Chondrocyte (in vitro differentiated cells): ENCODE measurements at regions not wholly inside any gene's neighbourhood (a gene's known extent, or its start where the extent isn't known, plus 50 kb on each side); places are given as distances from the start of the nearest gene placed in this dataset.

Experiments used
- DNase-seq: peaks from one replicate; pipeline ENCODE4 v3.0.0; 2021; ENCODE audit warnings: mixed read lengths, low spot score
- H3K27ac Mint-ChIP-seq: one replicate; pipeline ENCODE4 v1.8.0; 2021; ENCODE audit warnings: mild to moderate bottlenecking, moderate library complexity, mixed read lengths; ENCODE audit not compliant: unreplicated experiment
- H3K27me3 Mint-ChIP-seq: 2 replicates; pipeline ENCODE4 v1.8.0; 2021; ENCODE audit warnings: low read depth, mixed read lengths
- H3K36me3 Mint-ChIP-seq: 2 replicates; pipeline ENCODE4 v1.8.0; 2021; ENCODE audit warnings: low read depth, mixed read lengths
- H3K4me1 Mint-ChIP-seq: 2 replicates; pipeline ENCODE4 v1.8.0; 2021; ENCODE audit warnings: low read depth, mild to moderate bottlenecking, mixed read lengths
- H3K4me3 Mint-ChIP-seq: one replicate; pipeline ENCODE4 v1.8.0; 2021; ENCODE audit warnings: mild to moderate bottlenecking, moderate library complexity, mixed read lengths; ENCODE audit not compliant: unreplicated experiment
- H3K9me3 Mint-ChIP-seq: 2 replicates; pipeline ENCODE4 v1.8.0; 2021; ENCODE audit warnings: low read depth, mixed read lengths
- TF ChIP-seq, protein P1 (sequence below): fragments of 200-600 bp; sonication (generic); IDR thresholded peaks from 2 replicates; pipeline ENCODE4 v1.5.0; 2021; ENCODE audit warnings: antibody characterized with exemption, mild to moderate bottlenecking, moderate library complexity

DNA sequence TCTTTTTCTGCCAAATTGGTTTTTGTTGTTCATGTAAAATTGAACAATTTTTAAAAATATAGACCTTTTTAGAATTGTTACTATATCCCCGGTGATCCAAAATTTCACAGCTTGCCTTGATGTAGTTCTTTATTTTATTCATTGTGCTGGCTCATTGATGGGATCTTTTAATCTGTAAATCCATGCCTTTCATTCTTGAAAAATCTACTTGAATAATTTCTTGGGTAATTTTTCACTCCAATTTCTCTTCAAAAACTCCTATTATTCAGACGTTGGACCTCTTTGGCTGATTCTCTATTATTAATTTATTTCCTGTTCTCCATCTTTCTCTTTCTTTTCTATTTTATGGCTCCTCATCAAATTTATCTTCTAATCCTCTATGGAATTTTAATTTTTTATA, 476.1 kb upstream of the CITED2 start:
- H3K36me3 Mint-ChIP-seq, result peaks cover 3% of the 10 kb centered on the region
- DNase-seq, result no peak
- H3K9me3 Mint-ChIP-seq, result peaks cover 12% of the 10 kb centered on the region
- H3K27me3 Mint-ChIP-seq, result no peaks in the 10 kb centered on the region
- peaks cover 31% of the 10 kb centered on the region for H3K4me1 Mint-ChIP-seq
- TF ChIP-seq, protein P1, sequence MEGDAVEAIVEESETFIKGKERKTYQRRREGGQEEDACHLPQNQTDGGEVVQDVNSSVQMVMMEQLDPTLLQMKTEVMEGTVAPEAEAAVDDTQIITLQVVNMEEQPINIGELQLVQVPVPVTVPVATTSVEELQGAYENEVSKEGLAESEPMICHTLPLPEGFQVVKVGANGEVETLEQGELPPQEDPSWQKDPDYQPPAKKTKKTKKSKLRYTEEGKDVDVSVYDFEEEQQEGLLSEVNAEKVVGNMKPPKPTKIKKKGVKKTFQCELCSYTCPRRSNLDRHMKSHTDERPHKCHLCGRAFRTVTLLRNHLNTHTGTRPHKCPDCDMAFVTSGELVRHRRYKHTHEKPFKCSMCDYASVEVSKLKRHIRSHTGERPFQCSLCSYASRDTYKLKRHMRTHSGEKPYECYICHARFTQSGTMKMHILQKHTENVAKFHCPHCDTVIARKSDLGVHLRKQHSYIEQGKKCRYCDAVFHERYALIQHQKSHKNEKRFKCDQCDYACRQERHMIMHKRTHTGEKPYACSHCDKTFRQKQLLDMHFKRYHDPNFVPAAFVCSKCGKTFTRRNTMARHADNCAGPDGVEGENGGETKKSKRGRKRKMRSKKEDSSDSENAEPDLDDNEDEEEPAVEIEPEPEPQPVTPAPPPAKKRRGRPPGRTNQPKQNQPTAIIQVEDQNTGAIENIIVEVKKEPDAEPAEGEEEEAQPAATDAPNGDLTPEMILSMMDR, result no peak
- H3K27ac Mint-ChIP-seq, result no peak overlapping the region
- no peak overlapping the region for H3K4me3 Mint-ChIP-seq

DNA sequence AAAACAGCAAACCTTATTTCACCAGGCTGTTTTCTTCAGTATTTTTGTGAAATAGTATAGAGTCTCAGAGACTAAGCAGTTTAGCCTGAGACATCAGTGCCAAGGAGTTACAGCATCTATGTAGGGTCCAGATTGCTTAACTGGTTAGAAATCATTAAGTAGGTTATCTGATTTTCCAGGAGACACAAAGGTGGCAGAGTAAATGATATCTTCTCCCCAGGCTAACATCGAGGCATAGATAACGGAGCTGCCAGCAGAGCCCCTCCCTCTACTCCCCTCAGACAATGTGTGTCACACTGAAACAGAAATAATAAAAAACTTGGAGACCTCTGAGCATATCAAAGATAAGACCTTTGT, 473.0 kb upstream of the CITED2 start:
- Mint-ChIP-seq H3K4me1 (peaks cover 3% of the 10 kb centered on the region), H3K4me3 (no peak overlapping the region), H3K9me3 (peaks cover 14% of the 10 kb centered on the region), H3K36me3 (peaks cover 3% of the 10 kb centered on the region), H3K27me3 (no peaks in the 10 kb centered on the region), H3K27ac (no peak overlapping the region)
- DNase-seq, result no peak
- TF ChIP-seq, protein P1, result no peak

DNA sequence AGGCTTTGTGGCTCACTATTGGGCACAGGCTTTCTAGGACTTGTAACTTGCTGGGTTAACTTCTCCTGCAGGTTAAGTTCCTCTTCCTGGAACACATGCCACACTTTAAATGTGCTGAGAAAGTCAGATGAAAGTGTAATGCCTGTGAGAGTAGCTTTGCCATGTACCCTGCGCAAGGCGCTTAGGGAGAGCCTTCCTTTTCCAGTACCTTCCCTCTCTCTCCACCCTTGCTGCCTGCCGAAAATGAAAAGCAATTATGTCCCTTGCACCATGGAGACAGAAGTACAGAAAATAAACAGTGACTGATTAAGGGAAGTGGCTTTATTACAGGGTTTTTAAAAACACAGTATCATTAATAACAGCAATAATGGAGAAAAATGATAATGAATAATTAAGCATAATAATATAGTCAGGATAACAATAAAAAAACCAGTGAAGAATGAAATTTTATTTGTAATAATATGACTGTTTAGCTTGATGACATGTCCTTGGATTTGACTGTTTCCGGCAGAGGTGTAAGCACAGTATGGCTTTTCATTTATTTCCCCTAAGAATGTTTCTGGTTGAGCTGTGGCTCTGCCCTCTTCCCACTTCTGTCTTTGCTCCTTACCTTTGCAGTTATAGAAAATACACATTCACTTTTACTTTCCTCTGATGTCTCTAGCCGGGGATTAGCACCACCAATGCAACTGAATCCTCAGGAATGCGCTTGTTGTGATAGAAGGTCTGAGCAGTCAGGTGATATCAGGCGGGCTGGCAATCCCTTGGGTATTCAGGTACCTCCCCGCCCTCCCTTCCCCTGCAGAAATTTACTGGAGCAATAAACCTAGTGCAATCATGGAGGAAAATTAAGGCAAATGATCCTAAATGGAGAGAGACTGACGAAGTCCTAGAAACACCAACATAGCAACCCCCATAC, 472.3 kb upstream of the CITED2 start:
- peaks cover 14% of the 10 kb centered on the region for H3K9me3 Mint-ChIP-seq
- no peak overlapping the region for H3K27ac Mint-ChIP-seq
- no peaks in the 10 kb centered on the region for H3K27me3 Mint-ChIP-seq
- no peak overlapping the region for H3K4me3 Mint-ChIP-seq
- TF ChIP-seq, protein P1, result no peak
- H3K4me1 Mint-ChIP-seq, result no peaks in the 10 kb centered on the region
- H3K36me3 Mint-ChIP-seq, result peaks cover 3% of the 10 kb centered on the region
- no peak for DNase-seq

DNA sequence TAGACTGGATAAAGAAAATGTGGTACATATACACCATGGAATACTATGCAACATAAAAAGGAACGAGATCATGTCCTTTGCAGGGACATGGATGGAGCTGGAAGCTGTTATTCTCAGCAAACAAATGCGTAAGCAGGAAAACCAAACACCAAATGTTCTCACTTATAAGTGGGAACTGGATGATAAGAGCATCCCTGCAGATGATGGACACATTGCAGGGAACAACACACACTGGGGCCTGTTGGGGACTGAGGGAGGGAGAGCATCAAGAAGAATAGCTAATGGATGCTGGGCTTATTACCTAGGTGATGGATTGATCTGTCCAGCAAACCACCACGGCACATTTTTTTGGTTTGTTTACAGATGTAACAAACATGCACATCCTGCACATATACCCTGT, 470.5 kb upstream of the CITED2 start:
- Mint-ChIP-seq H3K9me3 (peaks cover 6% of the 10 kb centered on the region), H3K4me3 (no peak overlapping the region), H3K36me3 (no peaks in the 10 kb centered on the region), H3K27me3 (no peaks in the 10 kb centered on the region), H3K4me1 (no peaks in the 10 kb centered on the region), H3K27ac (no peak overlapping the region)
- TF ChIP-seq, protein P1, result no peak
- DNase-seq, result no peak

DNA sequence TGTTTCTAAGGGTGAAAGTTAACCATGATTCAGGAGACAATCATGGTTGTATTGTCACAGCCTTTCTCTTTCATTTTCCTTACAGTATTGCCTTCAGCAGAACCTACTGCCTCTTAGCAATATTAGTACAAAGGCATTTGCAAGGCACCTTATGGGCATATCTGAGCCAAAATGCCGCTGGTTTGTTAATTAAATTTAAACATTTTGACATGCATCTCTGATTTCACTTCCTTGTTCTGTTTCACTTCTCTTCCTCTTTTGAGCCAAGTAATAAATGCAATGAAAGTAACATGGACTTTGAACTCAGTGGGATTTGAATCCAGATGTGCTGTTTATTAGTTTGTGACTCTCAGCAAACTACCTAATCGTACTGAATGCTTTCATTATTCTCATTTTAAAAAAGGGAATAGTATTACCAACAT, 467.4 kb upstream of the CITED2 start:
- no peak for DNase-seq
- TF ChIP-seq, protein P1, result no peak
- Mint-ChIP-seq H3K36me3 (no peaks in the 10 kb centered on the region), H3K27ac (no peak overlapping the region), H3K4me1 (no peaks in the 10 kb centered on the region), H3K9me3 (peaks cover 5% of the 10 kb centered on the region), H3K4me3 (no peak overlapping the region), H3K27me3 (no peaks in the 10 kb centered on the region)
